H9 (cell line): ENCODE measurements at regions not wholly inside any gene's neighbourhood (a gene's known extent, or its start where the extent isn't known, plus 50 kb on each side); places are given as distances from the start of the nearest gene placed in this dataset.

ENCODE experiments used
- DNase-seq: peaks from one replicate; pipeline ENCODE4 v3.0.0-alpha.2; 2017
- H2AFZ ChIP-seq: one replicate; pipeline ENCODE4 v1.6.1; 2013; ENCODE audit warnings: mild to moderate bottlenecking, low read length, control low read depth, moderate library complexity
- H2AK5ac ChIP-seq: 2 replicates; pipeline ENCODE4 v1.6.1; 2013; ENCODE audit warnings: low read length, control low read depth, mixed read lengths; ENCODE audit not compliant: insufficient read length
- H2BK120ac ChIP-seq: one replicate; pipeline ENCODE4 v1.6.1; 2013; ENCODE audit warnings: low read depth, mild to moderate bottlenecking, low read length, control low read depth, inconsistent platforms; ENCODE audit not compliant: poor library complexity, severe bottlenecking
- H2BK12ac ChIP-seq: 2 replicates; pipeline ENCODE4 v1.6.1; 2013; ENCODE audit warnings: low read length, control low read depth, mixed read lengths, low read depth; ENCODE audit not compliant: insufficient read length
- H2BK15ac ChIP-seq: 2 replicates; pipeline ENCODE4 v1.6.1; 2013; ENCODE audit warnings: low read depth, low read length, control low read depth
- H2BK20ac ChIP-seq: one replicate; pipeline ENCODE4 v1.6.1; 2013; ENCODE audit warnings: low read depth, mild to moderate bottlenecking, low read length, control low read depth, inconsistent platforms; ENCODE audit not compliant: poor library complexity, severe bottlenecking
- H2BK5ac ChIP-seq: 2 replicates; pipeline ENCODE4 v1.6.1; 2013; ENCODE audit warnings: low read length, control low read depth, mixed read lengths; ENCODE audit not compliant: insufficient read length
- H3K14ac ChIP-seq: 2 replicates; pipeline ENCODE4 v1.6.1; 2013; ENCODE audit warnings: low read length, control low read depth; ENCODE audit not compliant: insufficient read depth
- H3K18ac ChIP-seq: 2 replicates; pipeline ENCODE4 v1.6.1; 2013; ENCODE audit warnings: low read depth, mild to moderate bottlenecking, mixed read lengths, low read length, control low read depth; ENCODE audit not compliant: insufficient read length
- H3K23ac ChIP-seq: 2 replicates; pipeline ENCODE4 v1.6.1; 2013; ENCODE audit warnings: low read length, control low read depth, mixed read lengths, low read depth; ENCODE audit not compliant: insufficient read length
- H3K23me2 ChIP-seq: 2 replicates; pipeline ENCODE4 v1.6.1; 2013; ENCODE audit warnings: low read depth, mild to moderate bottlenecking, mixed read lengths, low read length, control low read depth; ENCODE audit not compliant: insufficient read length, poor library complexity, severe bottlenecking
- H3K27ac ChIP-seq: 2 replicates; pipeline ENCODE4 v1.5.1; 2013; ENCODE audit warnings: low read length, control low read depth, mixed read lengths, low read depth; ENCODE audit not compliant: insufficient read length
- H3K27me3 ChIP-seq: 2 replicates; pipeline ENCODE4 v1.6.1; 2013; ENCODE audit warnings: low read length, control low read depth, inconsistent platforms; ENCODE audit not compliant: insufficient read depth
- H3K4ac ChIP-seq: 2 replicates; pipeline ENCODE4 v1.6.1; 2013; ENCODE audit warnings: low read depth, mild to moderate bottlenecking, control low read depth, inconsistent platforms, low read length, moderate library complexity
- H3K4me1 ChIP-seq: 2 replicates; pipeline ENCODE4 v1.6.1; 2013; ENCODE audit warnings: low read length, control low read depth, inconsistent platforms; ENCODE audit not compliant: insufficient read depth
- H3K4me2 ChIP-seq: 2 replicates; pipeline ENCODE4 v1.6.1; 2013; ENCODE audit warnings: low read length, control low read depth, mixed read lengths; ENCODE audit not compliant: insufficient read length, insufficient read depth
- H3K56ac ChIP-seq: 2 replicates; pipeline ENCODE4 v1.6.1; 2013; ENCODE audit warnings: low read depth, mild to moderate bottlenecking, mixed read lengths, low read length, control low read depth; ENCODE audit not compliant: insufficient read length
- H3K79me1 ChIP-seq: 2 replicates; pipeline ENCODE4 v1.6.1; 2013; ENCODE audit warnings: low read depth, mild to moderate bottlenecking, moderate library complexity, low read length, control low read depth, inconsistent platforms; ENCODE audit not compliant: insufficient read depth, poor library complexity, severe bottlenecking
- H3K79me2 ChIP-seq: 2 replicates; pipeline ENCODE4 v1.6.1; 2013; ENCODE audit warnings: low read length, control low read depth, inconsistent platforms; ENCODE audit not compliant: insufficient read depth
- H3K9ac ChIP-seq: 2 replicates; pipeline ENCODE4 v1.6.1; 2013; ENCODE audit warnings: low read length, control low read depth, mixed read lengths; ENCODE audit not compliant: insufficient read length; ENCODE audit errors: extremely low read depth
- H3K9me3 ChIP-seq: one replicate; pipeline ENCODE4 v1.6.1; 2013; ENCODE audit warnings: low read depth, low read length, inconsistent platforms; ENCODE audit not compliant: control insufficient read depth
- H3T11ph ChIP-seq: one replicate; pipeline ENCODE4 v1.6.1; 2013; ENCODE audit warnings: mild to moderate bottlenecking, low read length, control low read depth, inconsistent platforms
- H4K20me1 ChIP-seq: one replicate; pipeline ENCODE4 v1.6.1; 2013; ENCODE audit not compliant: control insufficient read depth, insufficient read length, insufficient read depth
- H4K5ac ChIP-seq: 2 replicates; pipeline ENCODE4 v1.6.1; 2013; ENCODE audit warnings: low read depth, mild to moderate bottlenecking, mixed read lengths, low read length, control low read depth; ENCODE audit not compliant: insufficient read length
- H4K8ac ChIP-seq: replicated peaks from 2 replicates; pipeline ENCODE4 v1.6.1; 2013; ENCODE audit warnings: low read length, control low read depth, mixed read lengths, low read depth; ENCODE audit not compliant: insufficient read length
- H4K91ac ChIP-seq: 2 replicates; pipeline ENCODE4 v1.6.1; 2013; ENCODE audit warnings: low read depth, mild to moderate bottlenecking, moderate library complexity, mixed read lengths, low read length, control low read depth; ENCODE audit not compliant: insufficient read length
- H3K27ac Mint-ChIP-seq, 3 experiments: 2 replicates in 2 of 3; 3 replicates in 1 of 3; pipeline ENCODE4 v1.8.0; 2020 to 2021; ENCODE audit warnings: mixed read lengths in 3 of 3, mild to moderate bottlenecking in 1 of 3, moderate library complexity in 1 of 3
- H3K27me3 Mint-ChIP-seq: 2 replicates; pipeline ENCODE4 v1.8.0; 2021; ENCODE audit warnings: low read depth, mild to moderate bottlenecking, moderate library complexity, mixed read lengths
- H3K36me3 Mint-ChIP-seq, 3 experiments: 2 replicates in 2 of 3; 3 replicates in 1 of 3; pipeline ENCODE4 v1.8.0; 2020 to 2021; ENCODE audit warnings: low read depth in 3 of 3, mixed read lengths in 3 of 3; ENCODE audit not compliant: insufficient read depth in 1 of 3
- H3K4me1 Mint-ChIP-seq, 2 experiments: 2 replicates each; pipeline ENCODE4 v1.8.0; 2020; ENCODE audit warnings: mixed read lengths in 2 of 2
- H3K4me3 Mint-ChIP-seq, 2 experiments: 2 replicates in 1 of 2; 3 replicates in 1 of 2; pipeline ENCODE4 v1.8.0; 2020 to 2021; ENCODE audit warnings: mild to moderate bottlenecking in 2 of 2, mixed read lengths in 2 of 2, moderate library complexity in 1 of 2
- H3K9me3 Mint-ChIP-seq, 2 experiments: 2 replicates in 1 of 2; 3 replicates in 1 of 2; pipeline ENCODE4 v1.8.0; 2020; ENCODE audit warnings: mild to moderate bottlenecking in 2 of 2, mixed read lengths in 2 of 2, moderate library complexity in 1 of 2
- WGBS: extraction: QIAGEN DNeasy Blood & Tissue Kit; methylation state at CpG from one replicate; pipeline ENCODE4 v1.1.7; 2013; ENCODE audit warnings: missing lambda C conversion rate, low lambda C conversion rate, mixed read lengths; ENCODE audit not compliant: insufficient read length; ENCODE audit errors: extremely low coverage; 5-methylcytosine and 5-hydroxymethylcytosine counted together
- TF ChIP-seq, protein P1 (sequence below): fragments of 200-600 bp; sonication (generic); conservative IDR thresholded peaks from 3 replicates; pipeline ENCODE4 v1.8.0; 2021; ENCODE audit warnings: antibody characterized with exemption, mild to moderate bottlenecking

DNA sequence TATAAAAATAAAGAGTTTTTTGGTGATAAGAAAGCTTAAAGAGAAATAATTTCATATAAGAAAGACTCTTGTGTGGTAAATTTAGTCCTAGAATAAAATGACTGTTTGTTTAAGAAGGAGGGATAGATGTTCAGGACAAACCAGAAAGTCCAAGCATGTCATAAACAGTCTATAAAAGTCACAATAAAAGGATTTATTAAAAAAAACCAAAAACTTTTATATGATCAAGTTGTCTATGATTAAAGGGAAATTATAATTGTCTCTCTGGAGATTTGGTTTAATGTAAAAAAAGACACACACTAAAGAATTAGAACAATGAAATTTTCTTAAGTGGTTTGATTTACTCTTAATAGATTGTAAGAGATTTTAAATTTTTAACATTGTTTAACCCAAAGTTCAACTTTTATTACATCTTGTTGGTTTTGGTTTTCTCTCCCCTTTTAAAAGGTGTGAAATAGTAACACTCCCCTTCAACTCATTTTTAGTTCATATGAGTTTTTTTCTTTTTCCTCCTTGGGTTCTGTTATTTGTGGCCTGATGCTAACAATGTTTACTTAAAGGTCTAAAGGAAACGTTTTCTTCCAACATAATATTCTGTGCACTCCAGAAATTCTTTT, 89.7 kb downstream of the PDHA2 start:
- peaks cover 27% of the 10 kb centered on the region for H3K9me3 ChIP-seq
- H3K9me3 Mint-ChIP-seq, result peaks cover 78 to 79% of the 10 kb centered on the region in 2 experiments
- H2BK20ac ChIP-seq, result no peak overlapping the region
- H2BK15ac ChIP-seq, result no peak overlapping the region
- peaks cover 3 to 6% of the 10 kb centered on the region in 2 experiments; a peak in 1 of 4 replicates for H3K4me1 Mint-ChIP-seq
- H3K4ac ChIP-seq, result no peak overlapping the region
- H3K79me1 ChIP-seq, result no peaks in the 10 kb centered on the region
- no peak overlapping the region for H3K18ac ChIP-seq
- H3K23ac ChIP-seq, result no peak overlapping the region
- no peak overlapping the region for H2BK12ac ChIP-seq
- H3K14ac ChIP-seq, result no peak overlapping the region
- H3K4me2 ChIP-seq, result no peak overlapping the region
- no peak overlapping the region for H2AFZ ChIP-seq
- no peaks in the 10 kb centered on the region for H3K4me1 ChIP-seq
- H3K27me3 Mint-ChIP-seq, result peaks cover 2% of the 10 kb centered on the region; the same call in 1 of the 2 replicates
- H3K4me3 Mint-ChIP-seq, result no peak overlapping the region
- no peaks in the 10 kb centered on the region for H3K23me2 ChIP-seq
- no peak overlapping the region for H2BK120ac ChIP-seq
- no peak for DNase-seq
- H4K91ac ChIP-seq, result no peak overlapping the region
- H2AK5ac ChIP-seq, result no peak overlapping the region
- TF ChIP-seq, protein P1, sequence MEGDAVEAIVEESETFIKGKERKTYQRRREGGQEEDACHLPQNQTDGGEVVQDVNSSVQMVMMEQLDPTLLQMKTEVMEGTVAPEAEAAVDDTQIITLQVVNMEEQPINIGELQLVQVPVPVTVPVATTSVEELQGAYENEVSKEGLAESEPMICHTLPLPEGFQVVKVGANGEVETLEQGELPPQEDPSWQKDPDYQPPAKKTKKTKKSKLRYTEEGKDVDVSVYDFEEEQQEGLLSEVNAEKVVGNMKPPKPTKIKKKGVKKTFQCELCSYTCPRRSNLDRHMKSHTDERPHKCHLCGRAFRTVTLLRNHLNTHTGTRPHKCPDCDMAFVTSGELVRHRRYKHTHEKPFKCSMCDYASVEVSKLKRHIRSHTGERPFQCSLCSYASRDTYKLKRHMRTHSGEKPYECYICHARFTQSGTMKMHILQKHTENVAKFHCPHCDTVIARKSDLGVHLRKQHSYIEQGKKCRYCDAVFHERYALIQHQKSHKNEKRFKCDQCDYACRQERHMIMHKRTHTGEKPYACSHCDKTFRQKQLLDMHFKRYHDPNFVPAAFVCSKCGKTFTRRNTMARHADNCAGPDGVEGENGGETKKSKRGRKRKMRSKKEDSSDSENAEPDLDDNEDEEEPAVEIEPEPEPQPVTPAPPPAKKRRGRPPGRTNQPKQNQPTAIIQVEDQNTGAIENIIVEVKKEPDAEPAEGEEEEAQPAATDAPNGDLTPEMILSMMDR, result no peak
- no peaks in the 10 kb centered on the region for H3K27me3 ChIP-seq
- no peak overlapping the region for H2BK5ac ChIP-seq
- peaks cover 51 to 84% (median 61%) of the 10 kb centered on the region in 3 experiments for H3K36me3 Mint-ChIP-seq
- H4K8ac ChIP-seq, result no peak overlapping the region
- H3T11ph ChIP-seq, result no peak overlapping the region
- no peak overlapping the region for H3K56ac ChIP-seq
- no peak overlapping the region for H4K5ac ChIP-seq
- WGBS, result no CpG with 5 or more reads among the region's 1 CpG
- H3K27ac ChIP-seq, result no peak overlapping the region
- H3K9ac ChIP-seq, result no peak overlapping the region
- no peak overlapping the region for H3K27ac Mint-ChIP-seq
- no peaks in the 10 kb centered on the region for H3K79me2 ChIP-seq
- H4K20me1 ChIP-seq, result no peaks in the 10 kb centered on the region
